Activated B cell treated with CpG ODN at 0.5 μM for 24 hours (primary cell): ENCODE measurements at regions not wholly inside any gene's neighbourhood (a gene's known extent, or its start where the extent isn't known, plus 50 kb on each side); places are given as distances from the start of the nearest gene placed in this dataset.
A peak's percentile ranks its signal among the peaks of the same experiment; 100 is the strongest.
"Not testable (repeated sequence)": the region's sequence is repeated elsewhere in the genome, so short reads cannot be mapped to it uniquely, and the experiment has no call there.

ENCODE experiments used
- ATAC-seq: fragments of 200-7000 bp; cut with Tn5 transposase; one replicate; pipeline ENCODE4 v1.10.0; 2021; ENCODE audit warnings: low read depth, mild to moderate bottlenecking, moderate library complexity
- CTCF ChIA-PET: fragments of 350-600 bp; sonication (Branson Sonifier 250); formaldehyde crosslinking; loops from one replicate; lab custom pipeline; 2021; ENCODE audit warnings: antibody characterized with exemption; lab: Charles Lee
- POLR2A ChIA-PET: fragments of 350-600 bp; sonication (Branson Sonifier 250); formaldehyde crosslinking; loops from one replicate; lab custom pipeline; 2021; ENCODE audit warnings: antibody characterized with exemption; lab: Charles Lee
- DNase-seq: peaks from one replicate; pipeline ENCODE4 v3.0.0; 2022
- H3K27ac Mint-ChIP-seq: one replicate; pipeline ENCODE4 v1.8.0; 2020; ENCODE audit warnings: mixed read lengths
- H3K27me3 Mint-ChIP-seq: one replicate; pipeline ENCODE4 v1.8.0; 2021; ENCODE audit warnings: mixed read lengths
- H3K36me3 Mint-ChIP-seq: one replicate; pipeline ENCODE4 v1.8.0; 2021; ENCODE audit warnings: low read depth, mixed read lengths
- H3K4me1 Mint-ChIP-seq: one replicate; pipeline ENCODE4 v1.8.0; 2021; ENCODE audit warnings: mixed read lengths
- H3K4me3 Mint-ChIP-seq: one replicate; pipeline ENCODE4 v1.8.0; 2020; ENCODE audit warnings: mild to moderate bottlenecking, mixed read lengths
- H3K9me3 Mint-ChIP-seq: one replicate; pipeline ENCODE4 v1.8.0; 2020; ENCODE audit warnings: mixed read lengths
- CTCF ChIP-seq: fragments of 200-600 bp; IDR thresholded peaks from one replicate; pipeline ENCODE4 v1.8.0; 2022; ENCODE audit warnings: antibody characterized with exemption, mild to moderate bottlenecking
- intact Hi-C: fragments of 100-400 bp; cut with micrococcal nuclease; formaldehyde crosslinking; loops from one replicate; pipeline ENCODE4 v1.15.1; 2024

GRCh38 chr19:24033963-24034342, 53.0 kb upstream of the ZNF254 start:
- ChIA-PET CTCF (no interaction called here), POLR2A (interaction anchor here (0.7 to 2.4 kb wide), 8 partner anchors 53 to 784 kb away, joined by 3 to 41 read pairs (median 8); partner anchors contain the start of genes ZNF254, ZNF675, ZNF681 and ZNF724)
- TF ChIP-seq CTCF, result no peak
- Mint-ChIP-seq H3K4me3 (peak overlapping the region; percentile 100), H3K27ac (peak overlapping the region; percentile 97), H3K9me3 (no peaks in the 10 kb centered on the region), H3K27me3 (no peaks in the 10 kb centered on the region), H3K36me3 (peaks cover 24% of the 10 kb centered on the region), H3K4me1 (peaks cover 45% of the 10 kb centered on the region)
- ATAC-seq (peak; percentile 18), DNase-seq (peak; percentile 23)
- intact Hi-C loops, result loop anchor here (1.0 to 2.0 kb wide), 6 partner anchors 53 to 759 kb away; partner anchors contain the start of genes ZNF254, ZNF675, ZNF681 and ZNF726

GRCh38 chr19:24035261-24035880, 51.6 kb upstream of the ZNF254 start:
- H3K9me3 Mint-ChIP-seq, H3K27me3 Mint-ChIP-seq, H3K27ac Mint-ChIP-seq, intact Hi-C loops, ATAC-seq, CTCF ChIA-PET, DNase-seq, POLR2A ChIA-PET: not testable (repeated sequence)
- Mint-ChIP-seq H3K4me3 (peak overlapping the region; percentile 44), H3K36me3 (peaks cover 28% of the 10 kb centered on the region), H3K4me1 (peaks cover 52% of the 10 kb centered on the region)
